ENCODE measurements at regions not wholly inside any gene's neighbourhood (a gene's known extent, or its start where the extent isn't known, plus 50 kb on each side); places are given as distances from the start of the nearest gene placed in this dataset.

DNA sequence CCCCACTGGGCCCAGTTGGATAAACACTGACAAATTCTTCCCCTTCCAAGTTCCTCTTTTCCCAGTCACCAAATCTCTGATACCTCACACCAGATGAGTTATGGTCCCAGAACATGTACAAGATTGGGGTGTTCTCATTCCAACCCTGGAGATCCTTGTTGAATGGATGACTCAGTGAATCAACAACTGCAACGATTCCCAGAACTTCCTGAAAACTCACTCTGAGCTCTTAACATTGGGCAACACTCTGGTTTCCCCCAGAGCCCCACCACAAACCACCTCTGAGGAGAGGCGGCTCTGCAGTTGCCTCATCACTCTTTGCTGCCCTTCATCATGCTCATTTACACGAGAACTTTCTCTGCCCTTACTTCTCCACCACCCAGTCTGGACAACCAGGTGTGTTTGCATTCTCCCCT is 115.2 kb downstream of the MRPL14 start:
- no peak for FAIRE-seq
- in situ Hi-C loops (cut with HindIII; ENCODE audit: extremely low pct_ligation_motif_present, low pct_unique_long_range_greater_than_20kb) = no loop called here
- peak; percentile 61; the same call in 1 of the 2 replicates for TF ChIP-seq ETV5 (CRISPR knock-in tag; IDR thresholded peaks at IDR 0.05; ENCODE audit: borderline replicate concordance)
- 0 out of 2 replicates have a peak, but pooled peaks have one; percentile 6 for TF ChIP-seq TCF7 (IDR thresholded peaks at IDR 0.05; ENCODE audit: low read depth)
- TF ChIP-seq, protein P1, sequence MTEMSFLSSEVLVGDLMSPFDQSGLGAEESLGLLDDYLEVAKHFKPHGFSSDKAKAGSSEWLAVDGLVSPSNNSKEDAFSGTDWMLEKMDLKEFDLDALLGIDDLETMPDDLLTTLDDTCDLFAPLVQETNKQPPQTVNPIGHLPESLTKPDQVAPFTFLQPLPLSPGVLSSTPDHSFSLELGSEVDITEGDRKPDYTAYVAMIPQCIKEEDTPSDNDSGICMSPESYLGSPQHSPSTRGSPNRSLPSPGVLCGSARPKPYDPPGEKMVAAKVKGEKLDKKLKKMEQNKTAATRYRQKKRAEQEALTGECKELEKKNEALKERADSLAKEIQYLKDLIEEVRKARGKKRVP (CRISPR knock-in tag; IDR thresholded peaks at IDR 0.05) = 0 out of 4 replicates have a peak, but pooled peaks of 1 of the 2 experiments have one; percentile 14
- TF ChIP-seq RFXANK (CRISPR knock-in tag; IDR thresholded peaks at IDR 0.05) = no peak
- TF ChIP-seq JUN (CRISPR knock-in tag; IDR thresholded peaks at IDR 0.05) = 0 out of 2 replicates have a peak, but pooled peaks have one; percentile 35
- peak; percentile 85 for TF ChIP-seq ELF3 (CRISPR knock-in tag; IDR thresholded peaks at IDR 0.05)
- peak; percentile 36 for TF ChIP-seq TEAD3 (CRISPR knock-in tag; optimal IDR thresholded peaks at IDR 0.05; ENCODE audit: borderline replicate concordance)
- TF ChIP-seq ZNF350 (CRISPR knock-in tag; IDR thresholded peaks at IDR 0.05; ENCODE audit: borderline replicate concordance, low read depth) = 0 out of 2 replicates have a peak, but pooled peaks have one; percentile 13
- 0 out of 2 replicates have a peak, but pooled peaks have one; percentile 30 for TF ChIP-seq BCL6 (CRISPR knock-in tag; IDR thresholded peaks at IDR 0.05)
- 0 out of 2 replicates have a peak, but pooled peaks have one; percentile 16 for TF ChIP-seq SMC3 (IDR thresholded peaks at IDR 0.05; ENCODE audit: low read length)
- no peak for TF ChIP-seq SP2 (CRISPR knock-in tag; IDR thresholded peaks at IDR 0.05)
- TF ChIP-seq ZNF251 (CRISPR knock-in tag; IDR thresholded peaks at IDR 0.05) = no peak
- no peak for TF ChIP-seq TARDBP (CRISPR knock-in tag; IDR thresholded peaks at IDR 0.05)
- TF ChIP-seq SAP130 (CRISPR knock-in tag; IDR thresholded peaks at IDR 0.05; ENCODE audit: low read depth) = peak; percentile 34; the same call in 1 of the 2 replicates
- 0 out of 2 replicates have a peak, but pooled peaks have one; percentile 19 for TF ChIP-seq ELF1 (CRISPR knock-in tag; IDR thresholded peaks at IDR 0.05)
- TF ChIP-seq CEBPG (CRISPR knock-in tag; IDR thresholded peaks at IDR 0.05) = peak; percentile 78
- peak; percentile 71 for TF ChIP-seq FOXA3 (CRISPR knock-in tag; IDR thresholded peaks at IDR 0.05)
- peak; percentile 100 for TF ChIP-seq ZNF331 (CRISPR knock-in tag; IDR thresholded peaks at IDR 0.05)
- peak; percentile 76; the same call in 1 of the 2 replicates for TF ChIP-seq CBX5 (CRISPR knock-in tag; IDR thresholded peaks at IDR 0.05; ENCODE audit: borderline replicate concordance)
- TF ChIP-seq, protein P2, sequence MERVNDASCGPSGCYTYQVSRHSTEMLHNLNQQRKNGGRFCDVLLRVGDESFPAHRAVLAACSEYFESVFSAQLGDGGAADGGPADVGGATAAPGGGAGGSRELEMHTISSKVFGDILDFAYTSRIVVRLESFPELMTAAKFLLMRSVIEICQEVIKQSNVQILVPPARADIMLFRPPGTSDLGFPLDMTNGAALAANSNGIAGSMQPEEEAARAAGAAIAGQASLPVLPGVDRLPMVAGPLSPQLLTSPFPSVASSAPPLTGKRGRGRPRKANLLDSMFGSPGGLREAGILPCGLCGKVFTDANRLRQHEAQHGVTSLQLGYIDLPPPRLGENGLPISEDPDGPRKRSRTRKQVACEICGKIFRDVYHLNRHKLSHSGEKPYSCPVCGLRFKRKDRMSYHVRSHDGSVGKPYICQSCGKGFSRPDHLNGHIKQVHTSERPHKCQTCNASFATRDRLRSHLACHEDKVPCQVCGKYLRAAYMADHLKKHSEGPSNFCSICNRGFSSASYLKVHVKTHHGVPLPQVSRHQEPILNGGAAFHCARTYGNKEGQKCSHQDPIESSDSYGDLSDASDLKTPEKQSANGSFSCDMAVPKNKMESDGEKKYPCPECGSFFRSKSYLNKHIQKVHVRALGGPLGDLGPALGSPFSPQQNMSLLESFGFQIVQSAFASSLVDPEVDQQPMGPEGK (CRISPR knock-in tag; IDR thresholded peaks at IDR 0.05) = 0 out of 2 replicates have a peak, but pooled peaks have one; percentile 16
- TF ChIP-seq FOSL2 (CRISPR knock-in tag; IDR thresholded peaks at IDR 0.05) = peak; percentile 89
- TF ChIP-seq CEBPB (IDR thresholded peaks at IDR 0.05; ENCODE audit: borderline replicate concordance, low read depth, low read length) = peak; percentile 89
- TF ChIP-seq KDM2A (CRISPR knock-in tag; IDR thresholded peaks at IDR 0.05; ENCODE audit: borderline replicate concordance, low read depth) = 0 out of 2 replicates have a peak, but pooled peaks have one; percentile 26
- TF ChIP-seq TRIM24 (CRISPR knock-in tag; IDR thresholded peaks at IDR 0.05) = peak; percentile 59; the same call in 1 of the 2 replicates
- no peak for TF ChIP-seq HNF4A (CRISPR knock-in tag; IDR thresholded peaks at IDR 0.05)
- TF ChIP-seq EP300 (IDR thresholded peaks at IDR 0.05; ENCODE audit: low read depth in 2 of 2, low read length in 2 of 2) = peak in 1 of 2 experiments; percentile 61; a peak in 2 of 4 replicates
- TF ChIP-seq EP300 (CRISPR knock-in tag; IDR thresholded peaks at IDR 0.05; ENCODE audit: borderline replicate concordance) = no peak; the same call in 1 of the 2 replicates

More for the DNA sequence above, 115.2 kb downstream of the MRPL14 start:
- H3K9ac ChIP-seq (ENCODE audit: insufficient read depth, low read depth, low read length) = no peak overlapping the region
- H3K36me3 ChIP-seq (replicated peaks in 1 of 2; ENCODE audit: control insufficient read depth in 1 of 2, insufficient read depth in 2 of 2, low read length in 2 of 2) = no peaks in the 10 kb centered on the region
- ATAC-seq (no peak; the same call in 2 of the 3 replicates), DNase-seq (ENCODE audit: low spot score) (no peak)
- intact Hi-C loops (cut with micrococcal nuclease; ENCODE audit: unreplicated experiment) = no loop called here
- peaks cover 8 to 35% of the 10 kb centered on the region in 2 experiments; a peak in 4 of 5 replicates for H3K27me3 ChIP-seq (ENCODE audit: control insufficient read depth in 1 of 2, insufficient read depth in 2 of 2, low read length in 2 of 2)
- WGBS (ENCODE audit: low lambda C conversion rate) = 2% methylated on average over 3 of the region's 3 CpGs
- CTCF ChIA-PET (ENCODE audit: low intra/inter-chr PET ratio, low total read pairs) = no interaction called here
- no peaks in the 10 kb centered on the region for H4K20me1 ChIP-seq (ENCODE audit: insufficient read depth, low read length)
- peaks cover 22% of the 10 kb centered on the region for H3K4me1 ChIP-seq (ENCODE audit: insufficient read depth, low read length)
- BruUV-seq (replicated peaks) = no TSS peak
- H3K4me2 ChIP-seq (ENCODE audit: low read depth, low read length) = no peak overlapping the region
- no peak overlapping the region for H2AFZ ChIP-seq (ENCODE audit: low read length)
- POLR2A ChIA-PET = no interaction called here
- no peak overlapping the region for H3K27ac ChIP-seq (ENCODE audit: extremely low read length, insufficient read depth, low read length)
- no peak overlapping the region for H3K4me3 ChIP-seq (replicated peaks in 1 of 3; ENCODE audit: insufficient read depth in 1 of 3, low read depth in 2 of 3, low read length in 3 of 3)
- H3K79me2 ChIP-seq (ENCODE audit: insufficient read depth, low read length) = no peaks in the 10 kb centered on the region
- no peaks in the 10 kb centered on the region for H3K9me3 ChIP-seq (ENCODE audit: low read length)
